Cardiac fibroblast (primary cell): ENCODE measurements at regions not wholly inside any gene's neighbourhood (a gene's known extent, or its start where the extent isn't known, plus 50 kb on each side); places are given as distances from the start of the nearest gene placed in this dataset.

Experiments
- DNase-seq, 2 donors: peaks; one replicate each; pipeline versions ENCODE4 v3.0.0 to v3.0.0-alpha.2; 2010; ENCODE audit warnings: low read depth in 2 of 2
- H3K4me3 ChIP-seq, 2 donors: replicated peaks in 1 of 2; 1 replicate in 1 of 2; 2 replicates in 1 of 2; pipeline ENCODE4 v1.5.1; 2011; ENCODE audit warnings: low read depth in 2 of 2, low read length in 2 of 2, mild to moderate bottlenecking in 2 of 2, moderate library complexity in 1 of 2
- CTCF ChIP-seq: IDR thresholded peaks from one replicate; pipeline ENCODE4 v1.5.1; 2011; ENCODE audit warnings: low read depth, mild to moderate bottlenecking, low read length, inconsistent platforms

DNA sequence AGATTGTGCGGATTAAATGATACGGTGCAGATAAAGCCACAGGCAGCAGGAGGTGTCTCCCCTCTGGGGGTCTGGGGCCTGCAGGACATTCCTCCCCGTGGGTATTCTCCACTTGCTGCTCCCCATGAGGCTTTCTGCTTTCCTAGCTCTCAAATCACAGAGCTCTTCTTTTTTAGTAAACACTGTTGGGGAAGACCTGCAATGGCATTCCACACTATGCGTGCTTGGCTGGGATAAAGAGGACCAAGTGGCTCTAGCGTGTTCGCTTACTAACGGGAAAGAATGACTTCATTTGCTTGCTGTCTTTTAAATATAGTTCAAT lies 146.5 kb downstream of the DDX1 start:
- TF ChIP-seq CTCF: no peak
- no peak overlapping the region for H3K4me3 ChIP-seq

GRCh38 chr2:15738943-15739342 lies 147.3 kb downstream of the DDX1 start:
- no peak for TF ChIP-seq CTCF
- DNase-seq: no peak
- H3K4me3 ChIP-seq: no peak overlapping the region

More for the DNA sequence above, 146.5 kb downstream of the DDX1 start:
- no peak for DNase-seq

DNA sequence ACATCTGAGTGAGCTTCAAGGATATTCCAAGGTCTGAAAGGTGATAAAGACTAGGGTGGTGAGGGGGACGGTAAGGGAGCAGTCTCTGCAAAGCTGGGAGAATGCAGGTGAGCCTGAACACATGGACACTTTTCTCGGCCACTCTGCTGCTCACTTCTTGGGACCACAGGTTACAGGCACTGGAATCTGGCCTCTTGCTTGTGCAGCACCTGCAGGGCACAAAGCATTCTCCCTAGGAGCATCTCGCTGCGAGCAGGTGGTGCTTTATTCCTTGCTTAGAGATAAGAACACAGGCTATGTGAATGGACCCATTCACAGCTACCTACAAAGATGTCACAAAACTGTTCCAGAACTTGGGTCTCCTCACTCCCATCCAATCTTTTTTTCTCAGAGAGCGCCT lies 153.2 kb downstream of the DDX1 start:
- DNase-seq: no peak
- no peak for TF ChIP-seq CTCF

DNA sequence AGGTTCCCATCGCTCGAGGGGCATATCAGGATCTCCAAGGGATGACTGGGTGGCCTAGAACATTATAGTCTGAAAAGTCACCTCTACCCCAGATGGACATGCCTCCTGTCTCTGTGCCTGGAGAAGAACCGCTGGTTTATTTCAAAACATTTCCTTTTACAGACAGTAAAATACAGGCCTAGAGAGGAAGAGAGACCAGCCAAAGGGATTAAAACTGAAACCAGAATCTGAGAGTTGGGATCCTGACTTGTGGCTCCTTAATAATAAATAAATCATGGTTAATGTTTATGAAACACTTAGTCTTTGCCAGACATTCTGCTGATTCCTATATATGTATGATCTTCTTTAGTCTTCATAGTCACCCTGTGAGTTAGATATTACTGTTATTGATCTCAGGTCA lies 153.7 kb downstream of the DDX1 start:
- H3K4me3 ChIP-seq: no peak overlapping the region
- no peak for DNase-seq
- no peak for TF ChIP-seq CTCF

More for the DNA sequence above, 153.2 kb downstream of the DDX1 start:
- no peak overlapping the region for H3K4me3 ChIP-seq

DNA sequence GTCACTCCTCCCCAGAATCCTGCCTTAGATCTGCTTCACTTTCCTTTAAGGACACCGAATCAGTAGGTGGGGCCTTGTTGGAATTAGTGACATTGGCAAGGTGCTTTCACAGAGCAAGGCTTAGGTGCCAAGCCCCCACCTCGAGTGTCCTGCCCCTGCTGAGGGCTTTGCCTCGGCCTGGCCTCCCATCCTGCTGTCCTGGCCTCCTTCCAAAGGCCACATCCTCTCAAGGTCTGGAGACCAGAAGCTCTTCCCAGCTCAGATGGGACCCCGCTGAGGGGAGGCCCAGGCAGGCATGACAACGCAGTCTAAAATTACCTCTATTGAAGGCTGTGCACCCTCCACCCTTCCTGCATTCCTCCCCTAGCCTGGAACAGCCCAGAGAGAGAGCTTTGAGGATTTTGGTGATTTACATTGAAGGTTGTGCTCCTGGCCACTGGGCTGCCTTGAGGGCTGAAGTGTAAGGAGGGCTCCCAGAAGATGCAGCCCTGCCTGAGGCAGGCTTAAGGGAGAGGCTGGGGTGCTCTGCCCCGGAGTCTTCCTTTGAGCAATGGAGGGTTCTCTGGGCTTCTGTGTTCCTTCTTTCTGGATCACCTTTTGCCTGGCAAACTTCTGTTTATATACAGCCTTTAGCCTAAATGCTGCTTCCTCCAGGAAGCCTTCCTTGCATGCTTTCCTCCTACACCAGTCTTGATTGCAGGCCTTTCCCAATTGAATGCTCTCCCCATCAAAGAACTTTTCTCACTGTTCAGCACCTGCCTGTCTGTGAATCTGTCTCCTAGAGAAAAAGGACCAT lies 154.4 kb downstream of the DDX1 start:
- no peak for TF ChIP-seq CTCF

DNA sequence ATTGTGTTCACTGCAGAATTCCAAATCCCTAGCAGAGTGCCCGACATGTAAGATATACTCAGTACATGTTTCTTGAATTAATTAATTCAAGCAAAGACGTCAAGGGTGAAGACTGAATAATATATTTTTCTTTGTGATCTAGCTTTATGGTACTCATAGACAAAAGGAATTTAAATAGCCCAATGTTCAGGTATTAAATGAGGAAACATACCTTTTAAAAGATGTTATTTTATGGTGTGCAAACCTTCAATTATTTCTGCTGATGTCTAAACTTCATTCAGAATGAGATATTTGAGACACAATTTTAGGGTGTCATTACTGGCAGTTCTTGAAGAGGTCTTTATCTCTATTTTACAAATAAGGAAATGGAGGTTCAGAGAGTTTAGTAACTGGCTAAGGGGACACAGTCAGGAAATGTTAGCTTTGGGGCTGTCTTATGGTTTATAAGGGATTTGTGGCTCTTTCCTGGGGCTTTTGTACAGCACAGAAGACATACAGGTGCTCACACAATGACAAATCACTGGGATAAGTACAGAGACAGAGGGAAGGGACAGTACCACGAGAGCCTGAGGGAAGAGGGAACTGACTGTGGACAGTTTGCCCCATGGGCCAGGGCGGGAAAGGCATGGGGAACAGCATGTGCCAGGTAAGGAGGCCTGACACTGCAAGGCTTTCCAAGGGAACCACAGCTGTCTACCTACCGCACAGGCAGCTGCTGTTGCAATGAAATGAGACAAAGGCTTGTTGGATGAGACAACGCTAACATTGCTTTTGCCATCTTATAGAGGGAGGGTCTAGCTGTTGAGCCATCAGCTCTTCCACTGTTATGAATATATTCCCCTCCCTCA lies 155.3 kb downstream of the DDX1 start:
- no peak for DNase-seq
- TF ChIP-seq CTCF: no peak
- no peak overlapping the region for H3K4me3 ChIP-seq

More for the DNA sequence above, 154.4 kb downstream of the DDX1 start:
- no peak overlapping the region for H3K4me3 ChIP-seq
- no peak for DNase-seq
